Astrocyte (in vitro differentiated cells and primary cell): ENCODE measurements at regions not wholly inside any gene's neighbourhood (a gene's known extent, or its start where the extent isn't known, plus 50 kb on each side); places are given as distances from the start of the nearest gene placed in this dataset.

ENCODE experiments used
- DNase-seq: peaks from one replicate; pipeline ENCODE4 v3.0.0-alpha.2; 2010; ENCODE audit warnings: low read depth
- FAIRE-seq: peaks from 2 replicates; lab custom pipeline; 2011; peaks lifted over from hg19 to GRCh38; lab: Jason Lieb, UNC
- H2AFZ ChIP-seq: 2 replicates; pipeline ENCODE4 v1.6.0; 2012; ENCODE audit warnings: low read depth, low read length, inconsistent platforms
- H3K27ac ChIP-seq: 2 replicates; pipeline ENCODE4 v1.5.1; 2011; ENCODE audit warnings: low read depth, low read length, inconsistent platforms
- H3K27me3 ChIP-seq: 2 replicates; pipeline ENCODE4 v1.6.0; 2011; ENCODE audit warnings: low read length, inconsistent platforms; ENCODE audit not compliant: insufficient read depth
- H3K36me3 ChIP-seq: 2 replicates; pipeline ENCODE4 v1.5.1; 2011; ENCODE audit warnings: low read length, inconsistent platforms; ENCODE audit not compliant: insufficient read depth
- H3K4me1 ChIP-seq: 2 replicates; pipeline ENCODE4 v1.5.1; 2011; ENCODE audit warnings: low read length, inconsistent platforms; ENCODE audit not compliant: insufficient read depth
- H3K4me2 ChIP-seq: 2 replicates; pipeline ENCODE4 v1.6.0; 2012; ENCODE audit warnings: low read length, inconsistent platforms
- H3K4me3 ChIP-seq: 2 replicates; pipeline ENCODE4 v1.5.1; 2011; ENCODE audit warnings: low read depth, mild to moderate bottlenecking, low read length, inconsistent platforms; ENCODE audit not compliant: insufficient read depth
- H3K79me2 ChIP-seq: 2 replicates; pipeline ENCODE4 v1.6.0; 2012; ENCODE audit warnings: mild to moderate bottlenecking, low read length, inconsistent platforms; ENCODE audit not compliant: insufficient read depth
- H3K9ac ChIP-seq: 2 replicates; pipeline ENCODE4 v1.6.0; 2012; ENCODE audit warnings: mild to moderate bottlenecking, low read length, inconsistent platforms
- H3K9me3 ChIP-seq: 2 replicates; pipeline ENCODE4 v1.5.1; 2012; ENCODE audit warnings: low read depth, mild to moderate bottlenecking, low read length, inconsistent platforms; ENCODE audit not compliant: insufficient read depth
- H4K20me1 ChIP-seq: 2 replicates; pipeline ENCODE4 v1.6.0; 2012; ENCODE audit warnings: low read length, inconsistent platforms; ENCODE audit not compliant: insufficient read depth
- H3K27ac Mint-ChIP-seq: one replicate; pipeline ENCODE4 v1.8.0; 2021; ENCODE audit warnings: mild to moderate bottlenecking, mixed read lengths; ENCODE audit not compliant: unreplicated experiment
- H3K27me3 Mint-ChIP-seq: one replicate; pipeline ENCODE4 v1.8.0; 2021; ENCODE audit warnings: low read depth, mixed read lengths; ENCODE audit not compliant: unreplicated experiment
- H3K36me3 Mint-ChIP-seq: one replicate; pipeline ENCODE4 v1.8.0; 2021; ENCODE audit warnings: low read depth, mixed read lengths; ENCODE audit not compliant: unreplicated experiment
- H3K4me1 Mint-ChIP-seq: one replicate; pipeline ENCODE4 v1.8.0; 2021; ENCODE audit warnings: low read depth, mixed read lengths; ENCODE audit not compliant: unreplicated experiment
- H3K4me3 Mint-ChIP-seq: one replicate; pipeline ENCODE4 v1.8.0; 2021; ENCODE audit warnings: mild to moderate bottlenecking, moderate library complexity, mixed read lengths; ENCODE audit not compliant: unreplicated experiment
- H3K9me3 Mint-ChIP-seq: one replicate; pipeline ENCODE4 v1.8.0; 2021; ENCODE audit warnings: mild to moderate bottlenecking, mixed read lengths; ENCODE audit not compliant: unreplicated experiment
- EZH2 ChIP-seq: IDR thresholded peaks from 2 replicates; pipeline ENCODE4 v1.6.1; 2012; ENCODE audit warnings: mild to moderate bottlenecking, low read length, inconsistent platforms; ENCODE audit not compliant: insufficient read depth
- TF ChIP-seq, protein P1 (sequence below): IDR thresholded peaks from 2 replicates; pipeline ENCODE4 v1.5.1; 2011; ENCODE audit warnings: low read depth, mild to moderate bottlenecking, inconsistent platforms, low read length, moderate library complexity; ENCODE audit not compliant: insufficient read depth

DNA sequence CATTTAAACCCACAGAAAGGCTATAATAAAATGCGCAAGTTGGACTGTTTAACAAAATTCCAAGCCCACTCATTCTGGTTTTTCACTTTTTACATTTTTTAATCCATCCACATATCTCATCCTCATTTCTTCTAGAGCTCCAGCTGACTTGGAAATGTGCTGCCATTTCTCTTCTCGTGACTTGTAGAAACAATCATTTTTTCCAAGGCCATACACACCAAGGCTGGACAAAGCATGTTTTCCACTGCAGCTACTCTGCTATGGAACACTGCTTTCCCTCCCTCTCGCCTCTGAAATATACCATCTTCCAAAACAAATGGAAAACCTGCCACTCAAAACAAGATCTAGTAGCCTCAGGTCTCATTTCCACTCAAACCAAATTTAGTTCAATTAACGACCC, 141.1 kb downstream of the ESM1 start:
- no peak for FAIRE-seq
- no peak overlapping the region for H3K4me3 Mint-ChIP-seq
- Histone ChIP-seq H3K4me3 (no peak overlapping the region), H3K27me3 (no peaks in the 10 kb centered on the region), H3K36me3 (no peaks in the 10 kb centered on the region), H4K20me1 (no peaks in the 10 kb centered on the region), H3K4me2 (no peak overlapping the region), H3K79me2 (no peaks in the 10 kb centered on the region), H3K9ac (no peak overlapping the region), H3K4me1 (peaks cover 8% of the 10 kb centered on the region), H3K9me3 (no peaks in the 10 kb centered on the region), H3K27ac (no peak overlapping the region), H2AFZ (no peak overlapping the region)
- TF ChIP-seq EZH2 = no peak
- TF ChIP-seq, protein P1, sequence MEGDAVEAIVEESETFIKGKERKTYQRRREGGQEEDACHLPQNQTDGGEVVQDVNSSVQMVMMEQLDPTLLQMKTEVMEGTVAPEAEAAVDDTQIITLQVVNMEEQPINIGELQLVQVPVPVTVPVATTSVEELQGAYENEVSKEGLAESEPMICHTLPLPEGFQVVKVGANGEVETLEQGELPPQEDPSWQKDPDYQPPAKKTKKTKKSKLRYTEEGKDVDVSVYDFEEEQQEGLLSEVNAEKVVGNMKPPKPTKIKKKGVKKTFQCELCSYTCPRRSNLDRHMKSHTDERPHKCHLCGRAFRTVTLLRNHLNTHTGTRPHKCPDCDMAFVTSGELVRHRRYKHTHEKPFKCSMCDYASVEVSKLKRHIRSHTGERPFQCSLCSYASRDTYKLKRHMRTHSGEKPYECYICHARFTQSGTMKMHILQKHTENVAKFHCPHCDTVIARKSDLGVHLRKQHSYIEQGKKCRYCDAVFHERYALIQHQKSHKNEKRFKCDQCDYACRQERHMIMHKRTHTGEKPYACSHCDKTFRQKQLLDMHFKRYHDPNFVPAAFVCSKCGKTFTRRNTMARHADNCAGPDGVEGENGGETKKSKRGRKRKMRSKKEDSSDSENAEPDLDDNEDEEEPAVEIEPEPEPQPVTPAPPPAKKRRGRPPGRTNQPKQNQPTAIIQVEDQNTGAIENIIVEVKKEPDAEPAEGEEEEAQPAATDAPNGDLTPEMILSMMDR = no peak
- H3K9me3 Mint-ChIP-seq = no peaks in the 10 kb centered on the region
- no peak overlapping the region for H3K27ac Mint-ChIP-seq
- no peak for DNase-seq
- H3K4me1 Mint-ChIP-seq = peaks cover 20% of the 10 kb centered on the region
- H3K27me3 Mint-ChIP-seq = no peaks in the 10 kb centered on the region
- no peaks in the 10 kb centered on the region for H3K36me3 Mint-ChIP-seq

DNA sequence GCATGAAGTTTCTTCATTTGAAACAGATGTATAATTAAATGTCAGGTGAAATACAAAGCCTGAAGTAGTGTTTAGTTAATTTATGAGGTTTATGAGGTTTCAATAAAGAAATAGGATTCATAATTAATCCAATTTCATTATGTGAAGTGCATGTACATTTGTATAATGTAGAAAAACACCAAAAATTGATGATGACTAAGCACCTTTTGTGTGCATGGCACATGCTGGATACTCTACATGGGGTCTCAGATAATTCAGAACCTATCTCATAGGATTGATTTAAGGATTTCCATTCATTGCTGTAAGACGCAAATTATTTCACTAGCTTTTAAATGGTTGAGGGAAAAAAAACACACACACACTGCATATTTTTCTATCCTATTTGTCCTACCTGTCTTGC, 143.9 kb downstream of the ESM1 start:
- Histone ChIP-seq H3K79me2 (no peaks in the 10 kb centered on the region), H3K4me3 (no peak overlapping the region), H3K9ac (no peak overlapping the region), H3K27me3 (no peaks in the 10 kb centered on the region), H4K20me1 (no peaks in the 10 kb centered on the region), H3K9me3 (no peaks in the 10 kb centered on the region), H3K27ac (no peak overlapping the region), H3K36me3 (no peaks in the 10 kb centered on the region), H2AFZ (no peak overlapping the region), H3K4me2 (no peak overlapping the region), H3K4me1 (peaks cover 8% of the 10 kb centered on the region)
- DNase-seq = no peak
- peaks cover 22% of the 10 kb centered on the region for H3K4me1 Mint-ChIP-seq
- H3K9me3 Mint-ChIP-seq = peaks cover 1% of the 10 kb centered on the region
- H3K36me3 Mint-ChIP-seq = no peaks in the 10 kb centered on the region
- no peak overlapping the region for H3K4me3 Mint-ChIP-seq
- H3K27me3 Mint-ChIP-seq = no peaks in the 10 kb centered on the region
- no peak for FAIRE-seq
- TF ChIP-seq, protein P1 = no peak
- no peak for TF ChIP-seq EZH2
- no peak overlapping the region for H3K27ac Mint-ChIP-seq

DNA sequence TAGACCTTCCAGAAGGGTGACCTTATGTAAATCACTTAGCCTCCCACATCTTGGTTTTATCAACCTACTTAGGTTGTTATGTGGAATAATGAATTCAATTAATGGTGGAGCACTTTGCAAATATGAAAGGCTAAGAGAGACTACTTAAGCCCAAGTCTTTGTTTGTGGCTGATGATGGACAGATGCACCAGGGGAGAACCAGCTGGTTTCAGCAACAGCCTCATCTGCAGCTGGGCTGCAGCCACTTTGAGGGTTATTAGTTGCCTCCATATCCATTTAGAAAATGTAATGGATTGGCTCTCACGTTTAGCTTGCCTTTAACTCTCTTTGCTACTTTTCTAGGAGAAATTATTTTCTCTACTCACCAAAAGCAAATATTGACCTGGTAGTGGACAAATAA, 146.6 kb downstream of the ESM1 start:
- no peaks in the 10 kb centered on the region for H3K27me3 Mint-ChIP-seq
- H3K4me1 Mint-ChIP-seq = peaks cover 6% of the 10 kb centered on the region
- no peaks in the 10 kb centered on the region for H3K36me3 ChIP-seq
- H3K27me3 ChIP-seq = no peaks in the 10 kb centered on the region
- FAIRE-seq (no peak), DNase-seq (no peak)
- H2AFZ ChIP-seq = no peak overlapping the region
- no peaks in the 10 kb centered on the region for H3K9me3 ChIP-seq
- no peak overlapping the region for H3K27ac Mint-ChIP-seq
- no peak for TF ChIP-seq EZH2
- TF ChIP-seq, protein P1 = no peak
- H3K27ac ChIP-seq = no peak overlapping the region
- H3K9ac ChIP-seq = no peak overlapping the region
- no peaks in the 10 kb centered on the region for H3K79me2 ChIP-seq
- H3K4me1 ChIP-seq = peaks cover 5% of the 10 kb centered on the region
- no peak overlapping the region for H3K4me3 Mint-ChIP-seq
- H3K36me3 Mint-ChIP-seq = no peaks in the 10 kb centered on the region
- H3K4me2 ChIP-seq = no peak overlapping the region
- H3K4me3 ChIP-seq = no peak overlapping the region
- H4K20me1 ChIP-seq = no peaks in the 10 kb centered on the region
- peaks cover 1% of the 10 kb centered on the region for H3K9me3 Mint-ChIP-seq
